ENCODE measurements at regions not wholly inside any gene's neighbourhood (a gene's known extent, or its start where the extent isn't known, plus 50 kb on each side); places are given as distances from the start of the nearest gene placed in this dataset.

DNA sequence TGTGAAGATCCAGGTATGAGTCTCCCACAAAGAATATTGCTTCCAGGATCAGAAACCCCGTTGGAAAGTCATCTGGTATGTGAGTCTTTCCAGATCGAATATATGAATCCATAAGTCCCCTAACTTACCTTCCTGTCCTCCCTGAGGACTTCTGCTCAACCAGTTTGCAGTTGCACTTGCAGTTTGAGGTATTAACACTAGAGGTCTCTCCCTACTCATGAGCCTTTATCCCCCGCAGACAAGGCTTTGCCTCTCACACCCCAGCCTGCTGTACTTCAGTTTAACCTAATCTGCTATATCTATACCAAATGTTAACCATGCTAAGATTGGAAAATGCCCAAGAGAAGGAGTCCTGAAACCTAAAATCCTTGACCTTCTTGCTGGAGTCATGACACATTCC, 135.3 kb upstream of the DEFB112 start:
- Histone ChIP-seq H4K5ac (ENCODE audit: low read depth, low read length) (no peak overlapping the region), H2BK15ac (ENCODE audit: low read depth, low read length) (no peak overlapping the region), H3K4me1 (ENCODE audit: control insufficient read depth, insufficient read depth, low read length) (no peaks in the 10 kb centered on the region), H3K9ac (ENCODE audit: low read depth, low read length) (no peak overlapping the region), H2AK9ac (replicated peaks; ENCODE audit: low read depth, low read length, poor library complexity) (no peak overlapping the region), H2BK5ac (ENCODE audit: low read depth, low read length, poor library complexity, severe bottlenecking) (no peak overlapping the region), H4K91ac (ENCODE audit: insufficient read depth, low read depth, low read length) (no peak overlapping the region), H2AFZ (replicated peaks; ENCODE audit: low read length, poor library complexity) (no peak overlapping the region), H3K36me3 (ENCODE audit: control insufficient read depth, insufficient read depth, low read length) (no peaks in the 10 kb centered on the region), H3K9me1 (ENCODE audit: insufficient read depth, low read length) (no peaks in the 10 kb centered on the region), H3K4ac (ENCODE audit: low read depth, low read length) (no peak overlapping the region), H2BK120ac (ENCODE audit: low read depth, low read length) (no peak overlapping the region), H3K23ac (ENCODE audit: low read depth, low read length) (no peak overlapping the region), H3K18ac (ENCODE audit: low read depth, low read length) (no peak overlapping the region), H3K9me3 (ENCODE audit: control insufficient read depth, insufficient read depth, low read length) (no peaks in the 10 kb centered on the region), H3K4me2 (ENCODE audit: low read depth, low read length) (no peak overlapping the region), H3K27me3 (ENCODE audit: control insufficient read depth, insufficient read depth, low read length) (no peaks in the 10 kb centered on the region), H4K20me1 (ENCODE audit: insufficient read depth, low read length) (no peaks in the 10 kb centered on the region), H4K8ac (ENCODE audit: low read depth in 2 of 2, low read length in 2 of 2) (no peak overlapping the region), H3K14ac (replicated peaks; ENCODE audit: low read depth, low read length) (no peak overlapping the region), H2AK5ac (ENCODE audit: low read depth, low read length) (no peak overlapping the region), H2BK20ac (ENCODE audit: low read depth, low read length) (no peak overlapping the region), H3K56ac (ENCODE audit: extremely low read depth, insufficient read depth, low read length) (no peak overlapping the region), H3K4me3 (ENCODE audit: insufficient read depth, low read depth, low read length) (no peak overlapping the region), H3K27ac (ENCODE audit: insufficient read depth, low read length) (no peak overlapping the region), H3K79me1 (ENCODE audit: low read depth in 1 of 2, low read length in 2 of 2) (no peaks in the 10 kb centered on the region)
- no TSS peak for BruUV-seq (replicated peaks)
- intact Hi-C loops (cut with micrococcal nuclease), result no loop called here
- ATAC-seq (ENCODE audit: low read depth) (no peak), DNase-seq (no peak)
- ChIA-PET POLR2A (ENCODE audit: unreplicated experiment) (no interaction called here), CTCF (no interaction called here)
- TF ChIP-seq RCOR1 (IDR thresholded peaks at IDR 0.05; ENCODE audit: insufficient replicate concordance, low read length), result no peak
- TF ChIP-seq CTCF (conservative IDR thresholded peaks at IDR 0.05; ENCODE audit: low read depth, low read length), result peak; percentile 16; the same call in 1 of the 2 replicates
- in situ Hi-C loops (cut with MboI; ENCODE audit: low sequenced_read_pairs), result no loop called here
- no CpG with 5 or more reads among the region's 3 CpGs for WGBS, 2 experiments (ENCODE audit: extremely low coverage in 2 of 2, insufficient read length in 1 of 2)
- dilution Hi-C loops (cut with HindIII; ENCODE audit: low sequenced_read_pairs, unreplicated experiment), result no loop called here
